Gastroesophageal sphincter (tissue), 3 donors: ENCODE measurements at regions not wholly inside any gene's neighbourhood (a gene's known extent, or its start where the extent isn't known, plus 50 kb on each side); places are given as distances from the start of the nearest gene placed in this dataset.

Experiments used
- CTCF ChIP-seq, 4 experiments: fragments of 200-600 bp in 2 of 4; fragments of 450-650 bp in 2 of 4; sonication (generic) in 1 of 4; IDR thresholded peaks; one replicate each; pipeline ENCODE4 v1.5.1; 2017 to 2019; ENCODE audit warnings: antibody characterized with exemption in 4 of 4, mild to moderate bottlenecking in 2 of 4, moderate library complexity in 2 of 4
- POLR2A ChIP-seq, 2 donors: fragments of 450-650 bp; IDR thresholded peaks; one replicate each; pipeline ENCODE4 v1.6.1; 2017; ENCODE audit warnings: antibody characterized with exemption in 2 of 2, mild to moderate bottlenecking in 2 of 2, moderate library complexity in 1 of 2
- POLR2AphosphoS5 ChIP-seq: sonication (generic); formaldehyde crosslinking; IDR thresholded peaks from one replicate; pipeline ENCODE4 v1.6.1; 2017; ENCODE audit warnings: antibody characterized with exemption

GRCh38 chr4:124152132-124152531 is 560.4 kb downstream of the ANKRD50 start:
- TF ChIP-seq CTCF (IDR thresholded peaks at IDR 0.05) (no peak), POLR2AphosphoS5 (no peak), POLR2A (IDR thresholded peaks at IDR 0.05) (no peak)
